ENCODE measurements at regions not wholly inside any gene's neighbourhood (a gene's known extent, or its start where the extent isn't known, plus 50 kb on each side); places are given as distances from the start of the nearest gene placed in this dataset.

GRCh38 chr21:35226328-35226727 lies 177.2 kb upstream of the RUNX1 start:
- no peak for TF ChIP-seq CTCF (IDR thresholded peaks at IDR 0.05)
- TF ChIP-seq EP300 (IDR thresholded peaks at IDR 0.05): no peak

Measured in upper lobe of left lung (tissue), 4 donors.